ENCODE measurements at regions not wholly inside any gene's neighbourhood (a gene's known extent, or its start where the extent isn't known, plus 50 kb on each side); places are given as distances from the start of the nearest gene placed in this dataset.

DNA sequence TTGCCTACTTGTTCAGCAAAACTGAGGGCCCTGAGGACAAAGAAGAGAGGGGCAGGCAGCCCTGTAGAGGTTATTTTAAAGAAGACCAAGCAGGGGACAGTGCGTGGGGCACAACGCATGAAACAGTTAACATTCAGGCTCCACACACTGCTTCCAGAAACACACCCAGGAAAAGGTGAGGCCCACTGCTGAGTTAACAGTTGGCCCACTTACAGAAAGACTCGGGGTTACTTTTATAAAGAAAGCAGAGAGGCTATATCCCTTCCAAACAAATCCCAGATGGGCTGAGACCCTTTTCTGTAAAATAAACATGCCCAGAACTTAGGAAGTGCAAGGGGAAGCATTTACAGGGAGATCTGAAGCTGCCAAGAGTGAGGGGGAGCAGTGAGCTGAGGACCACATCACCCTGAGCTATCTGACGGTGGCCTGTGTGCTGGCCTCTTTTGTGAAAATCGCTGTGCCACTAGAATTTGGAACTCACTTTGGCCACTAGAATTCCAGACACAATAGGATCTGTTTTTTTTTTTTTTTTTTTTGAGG, 49.8 kb upstream of the SSTR4 start:
- ATAC-seq, result peak in 7 of 8 donors; percentile 33 to 76 (median 58)
- intact Hi-C loops (cut with DNase I), result loop anchor here in 1 of 10 donors (1.0 kb wide), 1 partner anchor 123 kb away; no protein-coding TSS in a partner anchor
- no peak for TF ChIP-seq CTCF (IDR thresholded peaks at IDR 0.05)
- H3K27me3 ChIP-seq, result peaks cover 0 to 20% (median 0%) of the 10 kb centered on the region in 7 donors
- WGBS, 2 donors, result 59 to 67% methylated on average over 5 of the region's 5 CpGs
- no peaks in the 10 kb centered on the region for H3K36me3 ChIP-seq
- peak overlapping the region in 7 of 10 donors; percentile 14 to 74 (median 60) for H3K27ac ChIP-seq
- H3K9me3 ChIP-seq, result peaks cover 0 to 10% (median 0%) of the 10 kb centered on the region in 11 donors
- no peak overlapping the region for H3K4me3 ChIP-seq
- peaks cover 3 to 21% (median 12%) of the 10 kb centered on the region in 9 donors for H3K4me1 ChIP-seq
- DNase-seq, result no peak
